Gastrocnemius medialis (tissue), 4 donors: ENCODE measurements at regions not wholly inside any gene's neighbourhood (a gene's known extent, or its start where the extent isn't known, plus 50 kb on each side); places are given as distances from the start of the nearest gene placed in this dataset.

Experiments
- ATAC-seq, 2 donors: fragments of 150-250 bp; one replicate each; pipeline ENCODE4 v1.9.1; 2016
- DNase-seq, 2 donors: peaks; one replicate each; pipeline ENCODE4 v3.0.0-alpha.2; 2019
- H3K27ac ChIP-seq, 4 donors: fragments of 200-600 bp; sonication (generic); 1 replicate in 1 of 4; 2 replicates in 3 of 4; pipeline ENCODE4 v1.5.1; 2016 to 2018; ENCODE audit warnings: mild to moderate bottlenecking in 2 of 4, moderate library complexity in 1 of 4
- H3K27me3 ChIP-seq, 3 donors: fragments of 200-600 bp; sonication (generic) in 2 of 3; 1 replicate in 1 of 3; 2 replicates in 2 of 3; pipeline versions ENCODE4 v1.5.1 to v1.6.0; 2016 to 2019; ENCODE audit warnings: mild to moderate bottlenecking in 1 of 3, moderate library complexity in 1 of 3
- H3K36me3 ChIP-seq, 2 donors: fragments of 200-600 bp; sonication (generic) in 1 of 2; one replicate each; pipeline ENCODE4 v1.5.1; 2017 to 2018
- H3K4me1 ChIP-seq, 2 donors: fragments of 200-600 bp; sonication (generic) in 1 of 2; one replicate each; pipeline ENCODE4 v1.5.1; 2016 to 2017; ENCODE audit warnings: mild to moderate bottlenecking in 2 of 2
- H3K4me3 ChIP-seq, 4 donors: fragments of 200-600 bp; sonication (generic) in 3 of 4; 1 replicate in 1 of 4; 2 replicates in 3 of 4; pipeline ENCODE4 v1.5.1; 2016 to 2019; ENCODE audit warnings: mild to moderate bottlenecking in 2 of 4
- H3K9me3 ChIP-seq, 3 donors: fragments of 200-600 bp; sonication (generic) in 2 of 3; 1 replicate in 1 of 3; 2 replicates in 2 of 3; pipeline ENCODE4 v1.5.1; 2016 to 2019
- CTCF ChIP-seq, 5 experiments: fragments of 450-650 bp in 3 of 5; fragments of 200-600 bp in 2 of 5; sonication (generic) in 2 of 5; IDR thresholded peaks in 4 of 5; conservative IDR thresholded peaks in 1 of 5; 1 replicate in 4 of 5; 2 replicates in 1 of 5; pipeline ENCODE4 v1.5.1; 2016 to 2019; ENCODE audit warnings: antibody characterized with exemption in 5 of 5, mild to moderate bottlenecking in 3 of 5, moderate library complexity in 3 of 5
- POLR2A ChIP-seq, 2 donors: fragments of 450-650 bp; IDR thresholded peaks; one replicate each; pipeline ENCODE4 v1.6.1; 2017; ENCODE audit warnings: antibody characterized with exemption in 2 of 2, mild to moderate bottlenecking in 2 of 2, moderate library complexity in 2 of 2
- in situ Hi-C, 4 donors: fragments of 200-750 bp; cut with MboI; loops; one replicate each; pipeline versions ENCODE4 v1.15.0 to v1.8.0; 2017; ENCODE audit warnings: low sequenced_read_pairs in 4 of 4
- intact Hi-C: fragments of 100-400 bp; cut with DNase I; formaldehyde crosslinking; loops from one replicate; pipeline ENCODE4 v1.15.1; 2023; ENCODE audit warnings: low total_unique reads

GRCh38 chr19:5206751-5207075, 133.9 kb downstream of the PTPRS start:
- Histone ChIP-seq H3K9me3 (no peaks in the 10 kb centered on the region), H3K4me1 (no peaks in the 10 kb centered on the region), H3K36me3 (peaks cover 0 to 24% of the 10 kb centered on the region in 2 donors), H3K4me3 (no peak overlapping the region), H3K27me3 (no peaks in the 10 kb centered on the region), H3K27ac (no peak overlapping the region)
- ATAC-seq (no peak), DNase-seq (no peak)
- in situ Hi-C loops (no loop called here), intact Hi-C loops (no loop called here)
- TF ChIP-seq POLR2A (IDR thresholded peaks at IDR 0.05) (no peak), CTCF (IDR thresholded peaks at IDR 0.05 in 4 of 5, conservative IDR thresholded peaks at IDR 0.05 in 1 of 5) (no peak)

GRCh38 chr19:5205937-5206750, 134.5 kb downstream of the PTPRS start:
- no peak overlapping the region for H3K27ac ChIP-seq
- intact Hi-C loops = no loop called here

GRCh38 chr19:5205381-5205780, 135.2 kb downstream of the PTPRS start:
- H3K9me3 ChIP-seq = peaks cover 0 to 6% (median 0%) of the 10 kb centered on the region in 3 donors
- in situ Hi-C loops = no loop called here
- TF ChIP-seq CTCF (IDR thresholded peaks at IDR 0.05 in 4 of 5, conservative IDR thresholded peaks at IDR 0.05 in 1 of 5) (no peak), POLR2A (IDR thresholded peaks at IDR 0.05) (no peak)
- H3K4me3 ChIP-seq = no peak overlapping the region
- H3K36me3 ChIP-seq = peaks cover 0 to 10% of the 10 kb centered on the region in 2 donors
- no peaks in the 10 kb centered on the region for H3K4me1 ChIP-seq
- no peaks in the 10 kb centered on the region for H3K27me3 ChIP-seq
- intact Hi-C loops = no loop called here
- DNase-seq = no peak
- no peak for ATAC-seq
- no peak overlapping the region for H3K27ac ChIP-seq

More at GRCh38 chr19:5205937-5206750, 134.5 kb downstream of the PTPRS start:
- in situ Hi-C loops = no loop called here
- Histone ChIP-seq H3K4me3 (no peak overlapping the region), H3K9me3 (no peaks in the 10 kb centered on the region), H3K36me3 (peaks cover 0 to 18% of the 10 kb centered on the region in 2 donors), H3K4me1 (no peaks in the 10 kb centered on the region), H3K27me3 (no peaks in the 10 kb centered on the region)
- TF ChIP-seq CTCF (IDR thresholded peaks at IDR 0.05 in 4 of 5, conservative IDR thresholded peaks at IDR 0.05 in 1 of 5) (no peak), POLR2A (IDR thresholded peaks at IDR 0.05) (no peak)
- ATAC-seq (no peak), DNase-seq (no peak)

- Histone ChIP-seq H3K27me3 (no peaks in the 10 kb centered on the region), H3K27ac (no peak overlapping the region), H3K4me1 (no peaks in the 10 kb centered on the region), H3K4me3 (no peak overlapping the region), H3K36me3 (peaks cover 0 to 7% of the 10 kb centered on the region in 2 donors), H3K9me3 (peaks cover 0 to 6% (median 0%) of the 10 kb centered on the region in 3 donors)
- intact Hi-C loops = no loop called here
- in situ Hi-C loops = no loop called here
- DNase-seq (no peak), ATAC-seq (no peak)
- TF ChIP-seq POLR2A (IDR thresholded peaks at IDR 0.05) = no peak
- TF ChIP-seq CTCF (IDR thresholded peaks at IDR 0.05 in 4 of 5, conservative IDR thresholded peaks at IDR 0.05 in 1 of 5) = no peak
Observed at GRCh38 chr19:5204212-5204611, 136.4 kb downstream of the PTPRS start.
